Stimulated activated CD8-positive, alpha-beta memory T cell treated with anti-CD3 and anti-CD28 coated beads, Interleukin-12 subunit alpha, Interleukin-12 subunit beta, amount 100 ng/mL, for 1 hour (primary cell): ENCODE measurements at regions not wholly inside any gene's neighbourhood (a gene's known extent, or its start where the extent isn't known, plus 50 kb on each side); places are given as distances from the start of the nearest gene placed in this dataset.
"Not testable (repeated sequence)": the region's sequence is repeated elsewhere in the genome, so short reads cannot be mapped to it uniquely, and the experiment has no call there.

Experiments
- DNase-seq: peaks from one replicate; pipeline ENCODE4 v3.0.0-alpha.2; 2020; ENCODE audit warnings: low read depth

- peak; percentile 39 for DNase-seq
These were observed 371.1 kb upstream of the ID2 start for GRCh38 chr2:8310557-8311455.

GRCh38 chr2:8312221-8312620 lies 369.6 kb upstream of the ID2 start:
- DNase-seq: no peak

GRCh38 chr2:8312861-8313830 lies 368.7 kb upstream of the ID2 start:
- DNase-seq: no peak

GRCh38 chr2:8314063-8314462 lies 367.8 kb upstream of the ID2 start:
- DNase-seq: no peak

- DNase-seq: no peak
These were observed 366.2 kb upstream of the ID2 start for GRCh38 chr2:8315531-8316165.

- no peak for DNase-seq
These were observed 365.5 kb upstream of the ID2 start for GRCh38 chr2:8316356-8316755.

- DNase-seq: no peak
These were observed 364.4 kb upstream of the ID2 start for GRCh38 chr2:8317418-8317817.

GRCh38 chr2:8319219-8319618 lies 362.6 kb upstream of the ID2 start:
- no peak for DNase-seq

GRCh38 chr2:8320311-8321066 lies 361.4 kb upstream of the ID2 start:
- no peak for DNase-seq

GRCh38 chr2:8322634-8323033 lies 359.2 kb upstream of the ID2 start:
- no peak for DNase-seq

GRCh38 chr2:8324164-8324856 lies 357.5 kb upstream of the ID2 start:
- DNase-seq: no peak

GRCh38 chr2:8324901-8325300 lies 357.0 kb upstream of the ID2 start:
- DNase-seq: no peak

GRCh38 chr2:8327371-8328100 lies 354.3 kb upstream of the ID2 start:
- no peak for DNase-seq

- DNase-seq: no peak
These were observed 353.6 kb upstream of the ID2 start for GRCh38 chr2:8328217-8328616.

GRCh38 chr2:8329660-8330622 lies 351.9 kb upstream of the ID2 start:
- DNase-seq: no peak

GRCh38 chr2:8331068-8331467 lies 350.8 kb upstream of the ID2 start:
- no peak for DNase-seq

GRCh38 chr2:8332646-8333045 lies 349.2 kb upstream of the ID2 start:
- no peak for DNase-seq

- DNase-seq: no peak
These were observed 348.6 kb upstream of the ID2 start for GRCh38 chr2:8333177-8333831.

- DNase-seq: not testable (repeated sequence)
These were observed 348.0 kb upstream of the ID2 start for GRCh38 chr2:8333832-8334187.
